IMR-90 (cell line): ENCODE measurements at regions not wholly inside any gene's neighbourhood (a gene's known extent, or its start where the extent isn't known, plus 50 kb on each side); places are given as distances from the start of the nearest gene placed in this dataset.

Experiments used
- ATAC-seq: fragments of 200-7000 bp; cut with Tn5 transposase; 2 replicates; pipeline ENCODE4 v1.9.1; 2020; ENCODE audit warnings: low read depth, mild to moderate bottlenecking, moderate library complexity
- BruUV-seq: library from RNA; stranded (reverse); fragments of 400-500 nt; replicated peaks from 2 replicates; lab custom pipeline; 2021; lab: Mats Ljungman, UMichigan
- CTCF ChIA-PET: fragments of 300-600 bp; formaldehyde crosslinking; extraction: SDS; loops from one replicate; lab custom pipeline; 2021; ENCODE audit warnings: antibody characterized with exemption; lab: Yijun Ruan, JAX
- POLR2A ChIA-PET: fragments of 300-600 bp; sonication (Branson Sonifier 250); formaldehyde crosslinking; loops from one replicate; lab custom pipeline; 2022; ENCODE audit warnings: antibody characterized with exemption; ENCODE audit not compliant: unreplicated experiment; lab: Charles Lee
- DNase-seq: peaks from one replicate; pipeline ENCODE4 v3.0.0; 2013
- H2AFZ ChIP-seq: replicated peaks from 2 replicates; pipeline ENCODE3; 2013; ENCODE audit warnings: low read length, mild to moderate bottlenecking; ENCODE audit not compliant: poor library complexity
- H2AK5ac ChIP-seq: 2 replicates; pipeline ENCODE4 v1.6.1; 2013; ENCODE audit warnings: low read depth, low read length, inconsistent platforms
- H2AK9ac ChIP-seq: replicated peaks from 2 replicates; pipeline ENCODE3; 2013; ENCODE audit warnings: mild to moderate bottlenecking, low read depth, low read length, moderate library complexity; ENCODE audit not compliant: poor library complexity
- H2BK120ac ChIP-seq: 2 replicates; pipeline ENCODE4 v1.6.1; 2013; ENCODE audit warnings: low read depth, low read length, inconsistent platforms
- H2BK15ac ChIP-seq: 3 replicates; pipeline ENCODE4 v1.6.1; 2013; ENCODE audit warnings: low read depth, low read length, inconsistent platforms
- H2BK20ac ChIP-seq: 2 replicates; pipeline ENCODE4 v1.6.1; 2013; ENCODE audit warnings: low read depth, mild to moderate bottlenecking, inconsistent platforms, low read length, moderate library complexity
- H2BK5ac ChIP-seq: 2 replicates; pipeline ENCODE4 v1.6.1; 2013; ENCODE audit warnings: mild to moderate bottlenecking, low read depth, low read length, inconsistent platforms; ENCODE audit not compliant: poor library complexity, severe bottlenecking
- H3K14ac ChIP-seq: replicated peaks from 2 replicates; pipeline ENCODE4 v1.6.1; 2013; ENCODE audit warnings: low read depth, low read length, inconsistent platforms
- H3K18ac ChIP-seq: 2 replicates; pipeline ENCODE4 v1.6.1; 2013; ENCODE audit warnings: low read depth, low read length, control low read depth
- H3K23ac ChIP-seq: 2 replicates; pipeline ENCODE4 v1.6.1; 2013; ENCODE audit warnings: low read depth, low read length, inconsistent platforms
- H3K27ac ChIP-seq: 2 replicates; pipeline ENCODE4 v1.5.1; 2013; ENCODE audit warnings: mild to moderate bottlenecking, control low read depth, low read length; ENCODE audit not compliant: insufficient read depth
- H3K27me3 ChIP-seq: 2 replicates; pipeline ENCODE4 v1.6.1; 2013; ENCODE audit warnings: low read length; ENCODE audit not compliant: control insufficient read depth, insufficient read depth
- H3K36me3 ChIP-seq: 2 replicates; pipeline ENCODE4 v1.6.1; 2013; ENCODE audit warnings: low read length, mixed read lengths; ENCODE audit not compliant: control insufficient read depth, insufficient read depth
- H3K4ac ChIP-seq: 2 replicates; pipeline ENCODE4 v1.6.1; 2013; ENCODE audit warnings: low read depth, low read length, inconsistent platforms
- H3K4me1 ChIP-seq: 2 replicates; pipeline ENCODE4 v1.6.1; 2013; ENCODE audit warnings: low read length, mixed read lengths; ENCODE audit not compliant: control insufficient read depth, insufficient read depth
- H3K4me2 ChIP-seq: 2 replicates; pipeline ENCODE4 v1.6.1; 2013; ENCODE audit warnings: low read depth, mild to moderate bottlenecking, control low read depth, low read length, moderate library complexity
- H3K4me3 ChIP-seq: 2 replicates; pipeline ENCODE4 v1.5.1; 2013; ENCODE audit warnings: low read depth, mild to moderate bottlenecking, control low read depth, low read length, moderate library complexity; ENCODE audit not compliant: insufficient read depth
- H3K56ac ChIP-seq: 2 replicates; pipeline ENCODE4 v1.6.1; 2013; ENCODE audit warnings: low read length, inconsistent platforms; ENCODE audit not compliant: insufficient read depth; ENCODE audit errors: extremely low read depth
- H3K79me1 ChIP-seq, 2 experiments: 2 replicates each; pipeline ENCODE4 v1.6.1; 2013; ENCODE audit warnings: low read length in 2 of 2, inconsistent platforms in 1 of 2, low read depth in 1 of 2
- H3K9ac ChIP-seq: 2 replicates; pipeline ENCODE4 v1.6.1; 2013; ENCODE audit warnings: low read depth, low read length, control low read depth
- H3K9me1 ChIP-seq: 2 replicates; pipeline ENCODE4 v1.6.1; 2013; ENCODE audit warnings: low read length, inconsistent platforms; ENCODE audit not compliant: insufficient read depth
- H3K9me3 ChIP-seq: 2 replicates; pipeline ENCODE4 v1.6.1; 2013; ENCODE audit warnings: low read length; ENCODE audit not compliant: control insufficient read depth, insufficient read depth
- H4K20me1 ChIP-seq: 2 replicates; pipeline ENCODE4 v1.6.1; 2013; ENCODE audit warnings: low read length, inconsistent platforms; ENCODE audit not compliant: insufficient read depth
- H4K5ac ChIP-seq: 2 replicates; pipeline ENCODE4 v1.6.1; 2013; ENCODE audit warnings: mild to moderate bottlenecking, low read depth, low read length, control low read depth
- H4K8ac ChIP-seq, 2 experiments: 2 replicates each; pipeline ENCODE4 v1.6.1; 2013; ENCODE audit warnings: low read depth in 2 of 2, low read length in 2 of 2, control low read depth in 1 of 2, inconsistent platforms in 1 of 2
- H4K91ac ChIP-seq: 2 replicates; pipeline ENCODE4 v1.6.1; 2013; ENCODE audit warnings: low read depth, low read length, inconsistent platforms; ENCODE audit not compliant: insufficient read depth
- BHLHE40 ChIP-seq: fragments of 150-350 bp; IDR thresholded peaks from 2 replicates; pipeline ENCODE4 v1.6.1; 2016; ENCODE audit warnings: mild to moderate bottlenecking, low read depth, low read length
- CEBPB ChIP-seq: IDR thresholded peaks from 2 replicates; pipeline ENCODE4 v1.6.1; 2012; ENCODE audit warnings: low read depth, low read length, improper control_type of control experiment
- CHD1 ChIP-seq: IDR thresholded peaks from 2 replicates; pipeline ENCODE4 v1.6.1; 2012; ENCODE audit warnings: low read depth, low read length, improper control_type of control experiment
- FOS ChIP-seq: fragments of 150-350 bp; IDR thresholded peaks from 2 replicates; pipeline ENCODE4 v1.6.1; 2016; ENCODE audit warnings: low read depth, low read length
- MAFK ChIP-seq: IDR thresholded peaks from 2 replicates; pipeline ENCODE4 v1.6.1; 2012; ENCODE audit warnings: low read depth, low read length, improper control_type of control experiment
- MAZ ChIP-seq: IDR thresholded peaks from 2 replicates; pipeline ENCODE4 v1.6.1; 2012; ENCODE audit warnings: low read depth, mild to moderate bottlenecking, low read length, improper control_type of control experiment, moderate library complexity, borderline replicate concordance
- MXI1 ChIP-seq: IDR thresholded peaks from 2 replicates; pipeline ENCODE4 v1.6.1; 2012; ENCODE audit warnings: low read depth, mild to moderate bottlenecking, low read length, moderate library complexity, borderline replicate concordance
- NFE2L2 ChIP-seq: fragments of 150-350 bp; IDR thresholded peaks from 2 replicates; pipeline ENCODE4 v1.6.1; 2016; ENCODE audit warnings: low read depth, mild to moderate bottlenecking, low read length
- POLR2A ChIP-seq: IDR thresholded peaks from 2 replicates; pipeline ENCODE4 v1.6.1; 2012; ENCODE audit warnings: mild to moderate bottlenecking, low read depth, low read length
- RAD21 ChIP-seq: IDR thresholded peaks from 2 replicates; pipeline ENCODE4 v1.6.1; 2012; ENCODE audit warnings: low read length, improper control_type of control experiment
- RCOR1 ChIP-seq: IDR thresholded peaks from 2 replicates; pipeline ENCODE4 v1.6.1; 2012; ENCODE audit warnings: mild to moderate bottlenecking, low read length, improper control_type of control experiment; ENCODE audit not compliant: insufficient replicate concordance
- RFX5 ChIP-seq: IDR thresholded peaks from 2 replicates; pipeline ENCODE4 v1.8.0; 2012; ENCODE audit warnings: low read depth, mild to moderate bottlenecking, low read length, moderate library complexity
- SMC3 ChIP-seq: fragments of 150-350 bp; IDR thresholded peaks from 2 replicates; pipeline ENCODE4 v1.6.1; 2016; ENCODE audit warnings: low read depth, mild to moderate bottlenecking, antibody characterized with exemption, low read length, moderate library complexity
- WGBS, 2 experiments: methylation state at CpG; one replicate each; pipeline versions ENCODE4 v1.1.5 to v1.1.7; 2013; ENCODE audit warnings: missing lambda C conversion rate in 2 of 2; ENCODE audit not compliant: insufficient read length in 1 of 2; ENCODE audit errors: extremely low coverage in 2 of 2; 5-methylcytosine and 5-hydroxymethylcytosine counted together
- dilution Hi-C: fragments of 300-500 bp; cut with HindIII; formaldehyde crosslinking; loops from one replicate; pipeline ENCODE4 v1.14.3; 2018; ENCODE audit warnings: low sequenced_read_pairs; ENCODE audit not compliant: unreplicated experiment
- in situ Hi-C: fragments of 300-500 bp; cut with MboI; formaldehyde crosslinking; loops from 3 replicates; pipeline ENCODE4 v1.14.3; 2019; ENCODE audit warnings: low sequenced_read_pairs, inconsistent platforms, mixed read lengths
- intact Hi-C: fragments of 100-400 bp; cut with micrococcal nuclease; formaldehyde crosslinking; loops from 2 replicates; pipeline ENCODE4 v1.10.0; 2022
- TF ChIP-seq, protein P1 (sequence below): conservative IDR thresholded peaks from 2 replicates; pipeline ENCODE4 v1.5.1; 2012; ENCODE audit warnings: mild to moderate bottlenecking, low read depth, low read length, improper control_type of control experiment
- TF ChIP-seq, protein P2 (sequence below): fragments of 150-350 bp; IDR thresholded peaks from 2 replicates; pipeline ENCODE4 v1.6.1; 2016; ENCODE audit warnings: low read depth, mild to moderate bottlenecking, low read length, moderate library complexity, borderline replicate concordance
- TF ChIP-seq, protein P3 (sequence below): fragments of 150-350 bp; IDR thresholded peaks from 2 replicates; pipeline ENCODE4 v1.6.1; 2017; ENCODE audit warnings: mild to moderate bottlenecking, antibody characterized with exemption, low read length, low read depth

DNA sequence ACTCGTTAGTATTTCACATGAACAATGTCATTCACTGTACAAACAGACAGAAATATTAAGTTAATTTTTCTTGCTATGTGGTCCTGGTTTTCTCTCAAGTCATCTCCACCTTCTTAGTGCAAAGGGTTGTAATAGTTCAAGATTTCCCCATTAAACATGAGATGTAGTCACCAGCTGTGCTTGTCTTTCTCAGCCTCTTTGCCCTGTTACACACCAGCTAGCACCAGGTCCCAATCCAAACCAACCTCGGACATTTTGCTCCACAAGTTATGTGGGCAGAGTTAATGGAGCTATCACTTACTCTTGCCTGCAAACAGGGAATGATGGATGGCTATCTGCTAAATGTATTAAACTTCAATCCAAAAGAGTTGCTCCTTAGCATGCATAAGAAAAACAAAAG is 328.1 kb downstream of the TLE1 start:
- ChIA-PET POLR2A (no interaction called here), CTCF (no interaction called here)
- intact Hi-C loops (no loop called here), in situ Hi-C loops (no loop called here), dilution Hi-C loops (no loop called here)
- no CpG with 5 or more reads among the region's 2 CpGs for WGBS, 2 experiments
- Histone ChIP-seq H2BK5ac (no peak overlapping the region), H3K27ac (no peak overlapping the region), H2BK15ac (no peak overlapping the region), H2AFZ (no peak overlapping the region), H4K5ac (no peak overlapping the region), H3K18ac (no peak overlapping the region), H2BK120ac (no peak overlapping the region), H3K9me3 (peaks cover 2% of the 10 kb centered on the region; the same call in 1 of the 2 replicates), H2AK9ac (no peak overlapping the region), H4K20me1 (no peaks in the 10 kb centered on the region), H3K14ac (no peak overlapping the region), H3K23ac (no peak overlapping the region), H2BK20ac (no peak overlapping the region), H2AK5ac (no peak overlapping the region), H3K4me2 (no peak overlapping the region), H3K56ac (no peak overlapping the region), H3K27me3 (no peaks in the 10 kb centered on the region), H3K36me3 (no peaks in the 10 kb centered on the region), H3K4ac (no peak overlapping the region), H3K9me1 (no peaks in the 10 kb centered on the region), H3K79me1 (no peaks in the 10 kb centered on the region), H4K91ac (no peak overlapping the region), H3K4me1 (no peaks in the 10 kb centered on the region), H3K9ac (no peak overlapping the region), H4K8ac (no peak overlapping the region), H3K4me3 (no peak overlapping the region)
- DNase-seq (no peak), ATAC-seq (no peak)
- TF ChIP-seq, protein P1, sequence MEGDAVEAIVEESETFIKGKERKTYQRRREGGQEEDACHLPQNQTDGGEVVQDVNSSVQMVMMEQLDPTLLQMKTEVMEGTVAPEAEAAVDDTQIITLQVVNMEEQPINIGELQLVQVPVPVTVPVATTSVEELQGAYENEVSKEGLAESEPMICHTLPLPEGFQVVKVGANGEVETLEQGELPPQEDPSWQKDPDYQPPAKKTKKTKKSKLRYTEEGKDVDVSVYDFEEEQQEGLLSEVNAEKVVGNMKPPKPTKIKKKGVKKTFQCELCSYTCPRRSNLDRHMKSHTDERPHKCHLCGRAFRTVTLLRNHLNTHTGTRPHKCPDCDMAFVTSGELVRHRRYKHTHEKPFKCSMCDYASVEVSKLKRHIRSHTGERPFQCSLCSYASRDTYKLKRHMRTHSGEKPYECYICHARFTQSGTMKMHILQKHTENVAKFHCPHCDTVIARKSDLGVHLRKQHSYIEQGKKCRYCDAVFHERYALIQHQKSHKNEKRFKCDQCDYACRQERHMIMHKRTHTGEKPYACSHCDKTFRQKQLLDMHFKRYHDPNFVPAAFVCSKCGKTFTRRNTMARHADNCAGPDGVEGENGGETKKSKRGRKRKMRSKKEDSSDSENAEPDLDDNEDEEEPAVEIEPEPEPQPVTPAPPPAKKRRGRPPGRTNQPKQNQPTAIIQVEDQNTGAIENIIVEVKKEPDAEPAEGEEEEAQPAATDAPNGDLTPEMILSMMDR = no peak
- no peak for TF ChIP-seq RAD21
- no peak for TF ChIP-seq MAZ
- no peak for TF ChIP-seq CHD1
- TF ChIP-seq BHLHE40 = no peak
- no peak for TF ChIP-seq NFE2L2
- TF ChIP-seq, protein P2, sequence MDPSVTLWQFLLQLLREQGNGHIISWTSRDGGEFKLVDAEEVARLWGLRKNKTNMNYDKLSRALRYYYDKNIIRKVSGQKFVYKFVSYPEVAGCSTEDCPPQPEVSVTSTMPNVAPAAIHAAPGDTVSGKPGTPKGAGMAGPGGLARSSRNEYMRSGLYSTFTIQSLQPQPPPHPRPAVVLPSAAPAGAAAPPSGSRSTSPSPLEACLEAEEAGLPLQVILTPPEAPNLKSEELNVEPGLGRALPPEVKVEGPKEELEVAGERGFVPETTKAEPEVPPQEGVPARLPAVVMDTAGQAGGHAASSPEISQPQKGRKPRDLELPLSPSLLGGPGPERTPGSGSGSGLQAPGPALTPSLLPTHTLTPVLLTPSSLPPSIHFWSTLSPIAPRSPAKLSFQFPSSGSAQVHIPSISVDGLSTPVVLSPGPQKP = no peak
- no peak for TF ChIP-seq SMC3
- TF ChIP-seq RCOR1 = no peak
- TF ChIP-seq, protein P3, sequence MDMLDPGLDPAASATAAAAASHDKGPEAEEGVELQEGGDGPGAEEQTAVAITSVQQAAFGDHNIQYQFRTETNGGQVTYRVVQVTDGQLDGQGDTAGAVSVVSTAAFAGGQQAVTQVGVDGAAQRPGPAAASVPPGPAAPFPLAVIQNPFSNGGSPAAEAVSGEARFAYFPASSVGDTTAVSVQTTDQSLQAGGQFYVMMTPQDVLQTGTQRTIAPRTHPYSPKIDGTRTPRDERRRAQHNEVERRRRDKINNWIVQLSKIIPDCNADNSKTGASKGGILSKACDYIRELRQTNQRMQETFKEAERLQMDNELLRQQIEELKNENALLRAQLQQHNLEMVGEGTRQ = no peak
- no peak for TF ChIP-seq MXI1
- no peak for TF ChIP-seq FOS
- no peak for TF ChIP-seq POLR2A
- TF ChIP-seq RFX5 = no peak
- no peak for TF ChIP-seq CEBPB
- TF ChIP-seq MAFK = no peak
- BruUV-seq = no TSS peak
